HG03095 (cell line): ENCODE measurements at regions not wholly inside any gene's neighbourhood (a gene's known extent, or its start where the extent isn't known, plus 50 kb on each side); places are given as distances from the start of the nearest gene placed in this dataset.
"Not testable (repeated sequence)": the region's sequence is repeated elsewhere in the genome, so short reads cannot be mapped to it uniquely, and the experiment has no call there.

Experiments used
- ATAC-seq: cut with Tn5 transposase; IDR thresholded peaks from one replicate; pipeline ENCODE4 v1.9.1; 2021; ENCODE audit warnings: moderate library complexity; ENCODE audit not compliant: unreplicated experiment

DNA sequence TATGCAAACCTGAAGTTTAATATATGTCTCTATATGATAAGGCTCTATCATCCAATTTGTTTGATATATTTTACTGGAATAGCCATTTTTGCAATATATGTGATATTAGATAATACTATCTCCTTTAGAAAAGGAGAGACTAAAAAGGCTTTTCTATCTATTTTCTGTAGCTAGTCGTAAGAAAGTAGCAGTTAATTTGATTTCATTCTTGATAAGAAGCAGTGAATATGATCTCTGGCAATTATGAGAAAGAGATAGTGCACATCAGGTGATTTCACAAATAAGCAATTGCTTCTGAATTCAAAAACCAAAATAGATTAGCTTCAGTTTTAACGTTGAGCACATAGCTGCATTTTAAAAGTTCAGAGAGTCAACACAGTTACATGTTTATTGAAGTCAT, 1318.4 kb downstream of the CDH8 start:
- ATAC-seq, result no peak

DNA sequence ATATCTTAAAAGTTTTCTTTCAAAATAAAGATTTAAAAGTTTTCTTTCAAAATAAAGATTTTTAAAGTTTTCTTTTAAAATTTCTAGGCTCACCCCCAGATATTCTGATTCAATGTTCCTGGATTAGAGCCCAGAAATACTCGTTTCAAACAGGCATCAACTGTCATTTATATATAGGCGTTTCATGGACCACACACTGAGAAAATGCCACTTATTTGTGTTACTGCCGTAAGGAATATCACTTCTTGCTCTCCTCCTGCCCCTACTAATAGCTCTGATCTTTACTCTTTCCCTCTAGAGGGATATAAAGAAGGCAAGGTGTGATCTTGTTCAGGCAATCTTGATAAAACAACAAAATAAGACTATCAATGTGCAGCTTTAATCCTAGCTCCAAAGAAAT, 1324.1 kb downstream of the CDH8 start:
- ATAC-seq, result no peak

GRCh38 chr16:60704726-60705125, 1331.5 kb downstream of the CDH8 start:
- ATAC-seq, result no peak

DNA sequence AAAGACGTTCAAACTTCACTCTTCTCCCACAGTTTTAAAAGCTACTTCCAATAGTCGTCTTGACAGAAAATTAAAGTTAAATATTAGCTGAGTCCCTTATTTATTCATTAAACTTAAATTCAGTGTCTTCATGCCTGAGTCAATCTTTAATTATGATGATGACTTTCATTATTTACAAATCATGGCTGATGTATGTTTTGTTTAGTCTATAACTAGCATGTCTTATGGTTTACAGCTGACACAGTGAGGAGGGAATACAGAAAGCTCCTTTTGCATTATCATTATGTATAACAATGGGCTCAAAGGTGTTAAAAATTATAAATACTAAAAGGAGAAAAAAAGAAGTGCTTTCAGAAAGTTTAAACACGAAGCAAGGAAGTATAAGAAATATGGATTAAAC, 1333.1 kb downstream of the CDH8 start:
- no peak for ATAC-seq

GRCh38 chr16:60686824-60687223, 1349.4 kb downstream of the CDH8 start:
- ATAC-seq, result no peak

DNA sequence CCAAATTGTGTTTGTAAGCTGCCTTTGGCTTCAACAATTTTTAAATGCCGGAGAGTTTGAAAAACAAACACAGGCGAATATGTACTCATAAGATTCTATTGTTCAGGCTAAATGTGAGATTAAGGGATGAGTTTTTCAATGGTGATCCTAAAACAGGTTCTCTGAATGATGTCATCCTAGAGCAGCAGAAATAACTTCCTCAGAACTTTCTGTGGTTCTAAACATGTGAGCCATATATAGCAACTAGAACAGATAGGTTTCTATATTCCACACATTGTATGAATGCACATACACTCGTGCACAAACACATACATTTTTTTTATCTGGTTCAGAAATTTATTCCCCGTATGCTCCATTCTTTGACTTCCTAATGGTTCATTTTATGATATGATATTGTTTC, 1352.2 kb downstream of the CDH8 start:
- ATAC-seq, result no peak

DNA sequence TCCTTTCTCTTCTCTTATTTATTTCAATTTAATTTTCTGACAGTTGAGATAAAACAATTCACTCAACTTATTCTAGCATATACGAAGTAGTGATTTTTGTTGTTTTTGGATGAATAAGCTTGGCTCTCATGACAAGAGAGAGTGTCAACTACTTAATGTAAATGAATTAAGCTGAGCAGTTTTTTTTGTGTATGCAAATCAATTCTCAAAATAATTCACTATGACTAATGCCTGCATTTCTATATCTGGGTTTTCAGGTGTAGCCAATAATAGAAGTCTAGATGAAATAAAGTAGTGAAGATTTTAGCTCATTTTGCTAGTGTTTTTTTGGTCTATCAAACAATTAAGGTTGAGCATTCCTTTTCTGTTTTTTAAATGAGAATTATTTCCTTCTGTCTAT, 1354.0 kb downstream of the CDH8 start:
- ATAC-seq, result no peak

DNA sequence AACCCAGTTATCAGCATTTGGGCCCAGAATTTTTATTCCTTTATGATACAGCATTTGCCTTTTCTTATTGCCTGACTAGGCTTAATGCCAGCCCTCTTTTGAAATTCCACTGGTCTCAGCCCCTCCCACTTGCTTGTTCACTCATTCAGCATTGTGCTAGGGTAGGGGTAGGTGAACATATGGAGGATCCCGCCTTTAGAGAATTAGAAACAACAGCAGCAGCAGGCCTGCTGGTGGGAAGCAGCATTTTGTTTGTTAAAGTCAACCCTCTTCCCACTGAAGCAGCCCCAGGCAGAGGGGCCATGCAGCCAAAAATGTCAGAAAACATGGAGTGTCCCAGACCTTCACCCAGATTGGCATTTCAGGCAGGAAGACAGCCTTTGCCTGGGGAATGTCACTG, 1355.2 kb downstream of the CDH8 start:
- ATAC-seq, result no peak

- ATAC-seq, result no peak
These were observed 1361.2 kb downstream of the CDH8 start for GRCh38 chr16:60675022-60675421.

DNA sequence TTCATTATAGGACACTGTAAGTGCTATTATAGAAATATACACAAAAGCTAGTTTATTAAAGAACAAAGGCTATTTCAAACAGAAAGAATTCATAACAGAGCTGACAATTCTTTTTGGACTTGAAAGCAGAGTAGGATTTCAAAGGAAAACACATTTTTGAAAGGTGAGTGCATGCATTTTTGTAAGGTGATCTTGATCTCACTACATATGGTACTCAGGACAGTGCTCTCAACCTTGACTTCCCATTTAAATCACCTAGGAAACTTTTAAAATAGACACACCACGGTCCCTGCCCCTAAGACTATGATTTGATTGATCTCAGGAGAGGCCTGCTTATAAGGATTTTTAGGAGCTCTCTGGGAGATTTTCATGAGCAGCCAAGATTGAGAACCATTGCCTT, 1362.0 kb downstream of the CDH8 start:
- ATAC-seq, result no peak

- ATAC-seq, result no peak
These were observed 1380.6 kb downstream of the CDH8 start for GRCh38 chr16:60655514-60656153.

GRCh38 chr16:60651346-60651745, 1384.9 kb downstream of the CDH8 start:
- ATAC-seq, result no peak

DNA sequence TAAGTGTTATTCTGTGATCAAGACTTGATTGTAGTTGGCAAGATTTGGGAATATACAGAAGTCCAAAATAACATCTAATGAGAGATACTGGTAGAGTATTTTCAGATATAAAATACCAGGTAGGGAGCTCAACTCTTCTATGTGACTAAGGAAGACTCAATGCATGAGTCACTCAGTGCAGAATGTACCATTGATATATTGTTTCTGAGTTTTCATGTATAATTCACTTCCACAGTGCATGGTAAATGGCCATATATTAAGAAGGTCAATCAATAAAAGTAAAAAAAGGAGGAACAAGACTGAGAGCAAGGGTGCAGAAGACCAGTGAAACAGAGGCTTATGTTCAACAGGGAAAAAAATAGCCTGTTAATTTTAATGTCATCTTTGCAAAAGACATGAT, 1387.9 kb downstream of the CDH8 start:
- no peak for ATAC-seq

DNA sequence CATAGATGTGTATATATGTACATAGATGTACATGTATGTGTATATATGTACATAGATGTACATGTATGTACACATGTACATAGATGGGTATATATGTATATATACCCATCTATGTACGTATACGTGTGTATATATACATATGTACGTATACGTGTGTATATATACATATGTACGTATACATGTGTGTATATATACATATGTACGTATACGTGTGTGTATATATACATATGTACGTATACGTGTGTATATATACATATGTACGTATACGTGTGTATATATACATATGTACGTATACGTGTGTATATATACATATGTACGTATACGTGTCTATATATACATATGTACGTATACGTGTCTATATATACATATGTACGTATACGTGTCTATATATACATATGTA, 1388.8 kb downstream of the CDH8 start:
- not testable (repeated sequence) for ATAC-seq

DNA sequence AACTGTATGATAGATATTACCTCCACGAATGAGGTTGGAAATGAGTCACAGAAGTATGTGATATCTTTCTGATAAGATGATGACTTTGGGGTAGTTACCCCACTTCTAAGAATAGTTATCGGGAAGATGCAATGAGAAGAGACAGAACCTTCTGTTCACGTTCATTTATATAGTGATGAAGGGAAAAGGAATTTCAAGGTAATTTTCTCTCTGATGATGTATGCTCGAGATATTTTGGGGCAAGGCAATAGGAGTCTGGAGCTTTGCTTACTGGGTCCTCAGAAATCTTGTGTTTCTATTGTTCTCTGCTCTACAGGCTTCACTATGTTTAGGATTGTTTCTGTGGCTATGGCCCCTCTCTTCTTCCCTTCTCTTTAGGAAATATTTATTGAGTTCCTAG, 1389.6 kb downstream of the CDH8 start:
- ATAC-seq, result no peak

DNA sequence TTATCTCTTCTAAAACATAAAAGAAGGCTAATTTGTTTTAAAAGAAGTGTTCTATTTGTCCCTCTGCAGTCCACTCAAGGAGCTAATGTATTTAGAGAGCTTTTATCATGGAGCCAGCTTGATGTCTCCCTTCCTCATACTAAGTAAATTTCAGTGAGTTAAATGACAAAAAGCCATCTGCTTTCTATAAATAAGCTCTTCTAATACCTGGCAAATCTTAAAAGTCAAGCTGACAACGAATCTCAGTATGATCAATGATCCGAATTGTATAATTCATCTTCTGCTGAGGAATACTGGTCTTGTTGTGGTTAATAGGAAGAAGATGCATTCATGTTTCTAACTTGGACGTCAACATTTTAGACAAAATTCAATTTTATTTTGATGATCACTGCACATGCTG, 1390.7 kb downstream of the CDH8 start:
- no peak for ATAC-seq

DNA sequence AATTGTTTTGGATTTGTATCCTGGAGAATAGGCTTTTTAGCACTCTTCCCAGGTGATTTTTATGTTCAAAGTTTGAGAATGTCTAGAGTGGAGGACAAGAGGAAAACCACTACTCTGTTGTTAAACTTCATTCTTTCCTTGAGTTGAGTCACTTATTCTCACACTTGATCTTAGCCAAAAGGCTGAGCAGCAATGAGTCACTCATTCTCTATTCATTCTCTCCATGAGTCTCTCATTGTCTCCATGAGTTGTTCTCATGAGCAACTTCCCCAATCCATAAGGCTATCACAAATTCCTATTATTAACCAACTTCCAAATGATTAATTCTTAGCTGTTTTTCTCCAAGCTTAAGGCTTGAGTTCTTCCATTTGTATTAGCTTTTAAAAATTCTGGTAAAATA, 1393.3 kb downstream of the CDH8 start:
- ATAC-seq, result no peak

DNA sequence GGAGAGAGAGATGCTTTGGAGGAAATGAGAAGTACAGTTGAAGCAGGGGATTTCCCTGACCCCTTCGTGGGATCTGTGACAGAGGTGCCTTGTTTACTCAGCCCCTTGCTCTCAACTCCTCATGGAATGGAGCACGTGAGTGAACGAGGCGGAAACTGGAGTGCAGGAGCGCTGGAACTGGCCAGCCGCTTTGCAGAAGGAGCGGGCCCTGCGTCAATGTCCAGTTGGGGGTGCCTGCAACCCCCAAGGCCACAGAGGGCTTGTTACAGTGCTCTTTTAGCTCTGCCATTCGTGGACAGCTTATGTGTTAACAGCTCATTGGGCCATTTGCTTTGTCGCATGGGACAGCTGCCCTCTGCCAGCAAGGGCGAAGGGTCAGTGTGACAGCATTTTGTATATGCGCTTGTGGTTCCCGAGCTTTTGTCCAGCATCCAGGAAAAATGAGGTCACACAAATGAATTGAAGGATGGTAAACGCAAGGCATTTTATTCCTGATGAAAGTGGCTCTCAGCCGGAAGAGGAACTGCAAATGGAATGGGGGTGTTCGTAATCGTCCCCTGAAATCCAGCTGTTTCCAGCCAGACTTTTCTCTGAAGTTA, 1395.1 kb downstream of the CDH8 start:
- no peak for ATAC-seq

DNA sequence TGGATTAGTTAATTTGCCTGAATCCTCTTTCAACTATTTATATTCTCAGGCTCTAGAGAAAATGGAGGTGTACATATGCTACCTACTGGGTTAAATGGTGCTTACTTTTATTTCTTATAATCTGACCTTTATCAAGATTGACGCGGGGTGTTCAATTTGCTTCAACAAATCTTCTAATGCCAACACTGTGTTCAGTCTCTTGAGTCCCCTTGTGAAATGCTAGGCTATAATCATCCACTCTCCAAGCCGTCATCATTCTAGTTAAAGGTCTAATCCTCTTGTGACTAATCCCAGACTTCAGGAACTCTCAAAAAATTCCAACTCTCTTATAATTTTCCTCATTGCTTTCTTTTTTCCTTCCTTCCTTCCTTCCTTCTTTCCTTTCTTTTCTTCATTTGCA, 1396.2 kb downstream of the CDH8 start:
- no peak for ATAC-seq

- not testable (repeated sequence) for ATAC-seq
These were observed 1399.6 kb downstream of the CDH8 start for GRCh38 chr16:60636636-60637035.

- ATAC-seq, result no peak
These were observed 1400.1 kb downstream of the CDH8 start for GRCh38 chr16:60636117-60636516.

GRCh38 chr16:60635548-60635947, 1400.7 kb downstream of the CDH8 start:
- ATAC-seq, result no peak

- ATAC-seq, result no peak
These were observed 1424.4 kb downstream of the CDH8 start for GRCh38 chr16:60611844-60612243.
